Middle frontal gyrus (tissue), 1 donor: ENCODE measurements at regions not wholly inside any gene's neighbourhood (a gene's known extent, or its start where the extent isn't known, plus 50 kb on each side); places are given as distances from the start of the nearest gene placed in this dataset.
"Not testable (repeated sequence)": the region's sequence is repeated elsewhere in the genome, so short reads cannot be mapped to it uniquely, and the experiment has no call there.

Experiments used
- DNase-seq: peaks from one replicate; pipeline ENCODE4 v3.0.0-alpha.2; 2015; ENCODE audit warnings: low spot score; ENCODE audit errors: extremely low spot score

DNA sequence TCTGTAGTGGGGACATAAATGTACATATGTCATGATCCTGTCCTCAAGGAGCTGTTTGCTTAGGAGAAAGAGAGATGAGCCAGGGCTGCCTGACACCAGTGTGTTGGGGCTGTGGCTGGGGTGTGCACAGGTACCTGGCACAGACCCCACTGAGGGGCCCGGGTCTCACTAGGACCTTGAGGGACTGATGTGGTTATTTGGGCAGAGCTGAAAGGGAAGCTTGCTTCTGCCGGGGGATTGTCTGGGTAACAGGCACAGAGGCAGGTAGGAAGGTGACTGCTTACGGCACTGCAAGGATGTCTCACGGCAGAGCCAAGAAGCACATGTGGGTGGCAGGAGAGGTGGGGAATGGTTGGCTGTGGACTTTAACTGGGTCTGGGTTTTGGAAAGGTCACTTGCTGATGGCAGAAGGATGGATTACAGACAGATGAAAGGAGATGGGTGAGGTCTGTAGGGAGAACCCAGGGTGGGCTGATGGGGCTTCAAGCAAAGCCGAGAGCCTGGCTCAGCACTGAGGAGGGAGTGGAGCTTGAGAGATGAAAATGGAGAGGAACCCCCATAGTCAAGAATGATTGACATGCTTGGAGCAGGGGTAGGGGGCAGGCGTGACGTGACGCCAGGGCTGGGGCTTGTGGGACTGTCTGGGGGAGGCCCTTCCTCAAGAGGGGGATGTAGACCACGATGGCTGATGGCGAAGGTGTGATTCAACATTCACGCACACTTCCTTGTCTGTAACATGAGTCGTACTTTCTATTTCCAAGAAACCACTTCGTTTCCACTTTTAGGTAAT is 207.7 kb upstream of the SHH start:
- DNase-seq: no peak

DNA sequence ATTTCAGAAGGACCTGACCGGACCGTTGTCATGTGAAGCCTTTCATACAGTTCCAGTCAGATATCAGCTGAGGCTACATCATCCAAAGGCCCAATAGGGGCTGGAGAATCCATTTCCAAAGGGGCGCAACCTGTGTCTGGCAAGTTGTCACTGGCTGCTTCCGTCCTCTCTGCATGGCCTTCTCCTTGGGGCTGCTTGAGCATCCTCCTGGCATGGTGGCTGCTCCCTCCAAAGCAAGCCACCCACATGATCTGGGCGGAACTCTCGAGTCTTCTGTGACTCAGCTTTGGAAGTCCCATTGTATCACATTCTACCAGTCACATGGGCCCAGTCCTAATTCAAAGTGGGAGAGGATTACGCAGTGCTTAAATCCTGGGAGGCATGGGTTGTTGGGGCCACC is 207.0 kb upstream of the SHH start:
- DNase-seq: no peak

DNA sequence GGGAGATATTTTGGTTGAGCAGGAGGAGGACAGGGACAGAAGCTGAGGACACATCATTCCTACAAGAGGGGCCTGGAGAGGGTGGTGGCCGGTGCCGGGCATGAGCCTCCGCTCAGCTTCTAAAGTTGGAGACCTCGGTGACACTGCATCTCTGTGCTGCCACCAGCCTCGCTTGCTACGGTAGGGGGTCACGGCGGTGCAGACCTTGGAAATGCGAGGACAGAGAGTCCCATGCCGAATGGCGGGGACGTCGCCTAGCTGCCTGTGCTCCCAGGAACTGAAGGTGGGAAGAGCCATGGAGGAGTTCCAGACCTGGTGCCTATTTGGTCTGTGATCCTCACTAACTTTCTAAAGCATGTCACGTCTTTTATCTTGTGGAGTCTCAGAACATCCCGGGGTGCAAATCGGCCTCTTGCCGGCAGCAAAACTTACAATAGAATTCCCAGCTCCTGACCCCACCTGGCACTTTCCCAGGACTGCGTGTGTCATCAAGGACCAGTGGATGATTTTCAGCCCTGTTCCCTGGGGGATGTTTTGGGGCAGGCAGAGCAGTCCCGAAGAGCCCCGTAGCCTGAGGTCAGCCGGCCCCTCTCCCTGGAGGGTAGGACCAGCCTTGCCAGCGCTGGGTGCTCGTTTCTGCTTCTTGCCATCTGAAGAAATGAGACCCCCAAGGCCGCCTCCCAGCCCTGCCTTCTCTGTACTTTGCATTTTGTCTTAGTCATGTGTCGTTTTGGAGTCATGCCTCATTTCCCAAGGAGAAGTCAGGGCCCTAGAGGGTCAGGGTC is 205.8 kb upstream of the SHH start:
- DNase-seq: no peak

DNA sequence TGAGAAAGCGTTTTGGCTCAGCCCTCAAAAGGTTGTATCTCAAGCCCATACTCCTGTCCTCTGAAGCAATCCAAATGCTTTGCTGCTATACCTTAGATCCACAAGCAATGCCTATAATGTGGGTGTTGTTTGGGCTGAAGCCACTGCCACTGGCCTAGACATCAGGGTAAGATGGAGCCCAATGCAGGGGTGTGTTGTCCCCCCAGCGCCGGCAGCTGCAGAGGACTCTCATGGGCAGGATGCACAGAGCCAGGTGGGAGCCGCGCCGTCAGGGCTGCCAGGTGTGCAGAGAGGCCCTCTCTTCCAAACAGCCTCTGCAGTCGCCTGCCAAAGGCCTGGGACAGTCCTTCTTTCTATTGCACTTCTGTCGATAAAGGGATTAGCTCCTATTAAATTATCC is 205.2 kb upstream of the SHH start:
- no peak for DNase-seq

DNA sequence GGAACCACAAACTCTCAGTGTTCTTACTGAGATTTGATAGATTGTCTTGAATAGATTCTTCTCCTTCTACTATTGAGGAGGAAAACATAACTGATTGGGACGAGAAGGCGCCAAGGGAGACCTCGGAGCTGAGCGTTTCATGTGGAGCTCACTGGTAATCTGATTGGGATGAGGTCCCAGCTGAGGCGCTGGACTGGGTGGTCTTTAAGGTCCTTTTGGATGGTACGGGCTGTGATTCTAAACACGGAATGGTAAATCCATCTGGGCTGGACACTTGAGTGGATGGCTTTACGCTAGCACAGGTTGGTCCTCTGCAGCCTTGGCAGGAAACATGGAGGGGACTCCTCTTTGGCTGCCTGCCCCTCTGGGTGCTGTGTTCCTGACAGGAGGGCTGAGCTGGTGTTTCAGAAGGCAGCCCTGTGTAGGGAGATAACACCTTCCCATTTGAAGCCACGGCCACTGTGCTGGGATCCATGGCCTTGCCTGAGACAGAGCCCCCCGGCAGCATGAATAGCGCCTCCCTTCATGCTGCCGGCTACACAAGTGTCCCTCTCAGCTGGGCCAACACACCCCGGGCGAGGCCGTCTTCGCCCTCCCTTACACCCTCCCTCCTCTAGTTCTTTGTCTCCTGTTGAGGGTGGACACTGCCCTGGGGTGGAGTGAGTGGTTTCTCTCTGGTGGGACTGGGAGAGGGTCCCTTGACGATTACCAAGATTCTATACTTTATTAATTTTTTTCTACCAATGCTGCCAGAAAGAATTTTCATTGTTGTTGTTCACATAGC is 203.2 kb upstream of the SHH start:
- no peak for DNase-seq

DNA sequence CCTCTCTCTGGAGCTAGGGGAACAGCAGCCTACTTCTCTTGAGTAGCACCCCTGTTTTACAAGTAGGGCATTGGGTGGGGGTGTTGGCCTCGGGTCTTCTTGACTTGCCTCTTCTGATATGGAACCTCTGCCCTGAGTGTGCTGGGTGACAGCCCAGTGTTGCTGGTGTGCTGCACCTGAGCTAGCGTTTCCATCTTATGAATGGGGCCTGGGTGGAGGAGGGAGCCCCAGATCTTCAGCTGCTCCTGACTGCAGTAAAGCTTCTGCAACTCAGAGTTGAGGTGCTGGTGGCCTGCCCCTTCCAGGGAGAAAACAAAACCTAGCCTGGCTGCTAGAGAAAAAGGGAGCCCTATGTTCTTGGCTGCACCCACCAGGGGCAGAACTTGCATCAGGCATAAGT is 202.5 kb upstream of the SHH start:
- DNase-seq: no peak

DNA sequence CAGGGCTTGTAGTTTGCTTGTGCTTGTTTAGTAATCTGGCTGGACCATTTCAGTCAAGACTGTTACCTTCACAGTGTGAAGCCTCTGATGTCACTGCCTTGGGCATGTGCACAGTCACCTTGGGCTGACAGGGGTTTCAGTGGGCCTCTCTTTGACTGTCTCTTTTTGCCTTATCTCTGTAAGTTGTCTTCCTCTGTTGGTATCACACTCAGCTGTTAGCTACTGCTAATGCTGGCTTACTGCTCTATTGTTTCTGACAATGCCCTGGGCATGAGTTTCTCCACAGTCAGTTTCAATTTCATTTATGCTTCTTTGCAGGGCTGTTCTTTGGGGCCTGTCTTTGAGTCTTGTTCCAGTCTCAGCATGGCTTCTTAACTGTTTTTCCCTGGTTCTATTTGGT is 201.9 kb upstream of the SHH start:
- no peak for DNase-seq

DNA sequence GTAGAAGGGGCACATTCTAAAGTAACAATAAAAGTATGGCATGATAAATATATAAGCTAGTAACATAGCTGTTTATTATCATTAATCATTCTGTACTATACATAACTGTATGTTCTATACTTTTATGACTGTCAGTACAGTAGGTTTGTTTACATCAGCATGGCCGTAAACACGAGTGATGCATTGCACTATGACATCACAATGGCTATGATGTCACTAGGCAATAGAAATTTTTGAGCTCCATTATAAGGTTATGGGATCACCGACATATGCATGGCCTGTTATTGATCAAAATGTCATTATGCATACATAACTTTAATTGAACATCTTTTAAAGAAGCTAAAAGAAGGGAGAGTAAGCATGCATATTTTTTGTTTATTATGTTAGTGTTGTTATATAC is 200.1 kb upstream of the SHH start:
- DNase-seq: no peak

DNA sequence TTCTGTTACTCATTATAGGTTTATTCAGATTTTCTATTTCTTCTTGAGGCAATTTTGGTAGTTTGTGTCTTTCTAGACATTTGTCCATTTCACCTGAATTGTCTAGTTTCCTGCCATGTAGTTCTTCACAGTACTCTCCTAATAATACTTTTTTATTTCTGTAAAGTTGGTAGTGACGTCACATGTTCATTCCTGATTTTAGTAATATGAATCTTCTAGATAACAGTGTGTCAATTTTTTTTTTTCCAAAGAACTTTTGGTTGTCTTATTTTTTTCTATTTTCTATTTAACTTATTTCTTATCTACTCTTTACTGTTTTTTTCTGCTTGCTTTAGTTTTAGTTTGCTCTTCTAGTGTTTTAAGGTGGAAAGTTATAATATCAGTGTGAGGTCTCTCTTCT is 197.3 kb upstream of the SHH start:
- no peak for DNase-seq

DNA sequence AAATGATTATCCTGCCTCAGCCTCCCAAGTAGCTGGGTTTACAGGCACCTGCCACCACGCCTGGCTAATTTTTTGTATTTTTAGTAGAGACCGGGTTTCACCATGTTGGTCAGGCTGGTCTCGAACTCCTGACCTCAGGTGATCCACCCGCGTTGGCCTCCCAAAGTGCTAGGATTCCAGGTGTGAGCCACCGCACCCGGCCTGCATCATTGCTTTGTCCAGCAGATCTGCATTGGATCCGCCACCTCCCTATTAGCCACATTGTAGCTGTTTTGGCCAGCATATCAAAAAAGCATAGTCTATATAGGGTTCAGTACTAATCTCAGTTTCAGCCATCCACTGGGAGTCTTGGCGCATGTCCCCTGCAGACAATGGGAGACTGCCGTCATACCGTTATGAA is 194.6 kb upstream of the SHH start:
- not testable (repeated sequence) for DNase-seq

DNA sequence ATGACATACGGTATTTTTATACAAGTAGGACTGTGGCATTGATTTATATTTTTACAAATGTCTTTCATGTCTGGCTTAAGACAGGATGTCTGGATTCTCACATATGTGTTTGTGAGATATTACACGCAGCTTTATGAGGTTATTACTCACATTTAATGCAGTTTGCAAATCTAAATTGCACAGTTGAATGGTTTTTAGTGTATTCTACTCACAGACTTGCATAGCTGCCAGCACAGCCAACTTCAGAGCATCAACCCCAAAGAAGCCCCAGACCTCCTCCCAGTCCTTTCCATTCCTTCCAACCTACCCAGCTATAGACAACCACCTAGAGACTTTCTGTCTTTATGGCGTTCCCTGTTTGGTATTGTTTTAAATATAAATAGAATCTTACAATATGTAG is 193.8 kb upstream of the SHH start:
- DNase-seq: no peak

DNA sequence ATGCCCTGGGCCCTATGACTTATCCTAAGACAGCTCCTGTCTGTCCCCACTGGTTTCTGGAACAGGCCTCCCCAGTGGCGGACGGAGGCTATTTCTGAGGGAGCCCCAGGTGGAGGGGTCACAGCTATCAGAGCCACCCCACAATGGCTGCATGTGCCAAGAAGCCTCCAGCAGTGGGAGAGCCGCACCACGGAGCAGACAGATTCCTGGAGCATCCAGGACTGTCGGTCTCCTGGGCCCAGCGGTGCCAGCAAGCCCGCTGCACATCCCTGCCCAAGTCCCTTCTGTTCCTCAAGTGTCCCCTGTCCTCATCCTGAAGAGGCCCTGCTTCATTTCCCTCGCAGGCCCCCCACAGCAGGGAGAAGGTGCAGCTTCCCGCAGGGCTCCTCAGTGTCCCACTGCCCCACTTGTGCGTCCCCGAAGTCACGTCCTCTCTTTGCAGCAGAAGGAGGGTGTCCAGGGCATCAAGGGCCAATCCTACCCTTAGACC is 193.0 kb upstream of the SHH start:
- DNase-seq: no peak

DNA sequence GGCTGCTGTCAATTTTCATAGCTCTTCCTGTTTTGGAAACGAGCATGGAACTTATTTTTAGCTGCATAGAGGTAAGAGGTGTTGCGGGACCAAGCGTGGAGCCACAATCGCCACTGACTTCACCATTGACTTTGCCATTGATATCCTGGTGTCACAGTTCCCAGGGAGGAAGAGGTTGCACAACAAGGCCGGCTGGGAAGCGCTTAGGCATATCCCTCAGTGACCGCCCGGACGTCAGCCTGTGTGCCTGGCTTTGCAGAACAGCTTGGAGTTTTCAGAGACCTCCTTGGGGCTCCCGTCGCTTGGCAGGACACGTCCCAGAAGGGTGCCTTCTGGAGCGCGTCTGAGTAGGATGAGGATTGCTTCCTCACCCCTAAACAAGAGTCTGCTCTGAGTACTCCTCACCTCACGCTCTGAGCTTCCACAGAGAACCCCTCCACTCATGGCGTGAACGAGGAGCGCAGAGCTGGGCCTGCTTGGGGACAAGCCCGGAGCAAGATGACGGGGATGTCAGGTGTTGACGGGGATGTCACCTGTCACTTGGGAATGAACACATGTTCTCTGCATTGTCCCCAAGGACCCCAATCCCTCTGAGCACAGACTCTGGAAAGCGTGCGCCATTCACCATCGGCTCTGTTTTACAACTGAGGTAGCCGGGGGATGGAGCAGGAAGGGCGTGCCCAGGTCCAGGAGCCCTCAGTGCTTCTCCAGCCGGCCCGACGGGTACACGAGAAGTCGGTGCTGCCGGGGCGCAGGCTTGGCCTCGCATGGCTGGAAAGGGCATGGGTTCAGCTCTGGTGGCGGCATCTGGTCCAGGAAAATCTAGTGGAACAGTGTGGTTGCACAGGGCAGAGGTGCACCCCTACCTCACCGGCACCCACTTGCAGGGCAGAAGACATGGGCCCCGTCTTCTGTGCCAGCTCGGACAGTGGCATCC is 192.3 kb upstream of the SHH start:
- DNase-seq: no peak

DNA sequence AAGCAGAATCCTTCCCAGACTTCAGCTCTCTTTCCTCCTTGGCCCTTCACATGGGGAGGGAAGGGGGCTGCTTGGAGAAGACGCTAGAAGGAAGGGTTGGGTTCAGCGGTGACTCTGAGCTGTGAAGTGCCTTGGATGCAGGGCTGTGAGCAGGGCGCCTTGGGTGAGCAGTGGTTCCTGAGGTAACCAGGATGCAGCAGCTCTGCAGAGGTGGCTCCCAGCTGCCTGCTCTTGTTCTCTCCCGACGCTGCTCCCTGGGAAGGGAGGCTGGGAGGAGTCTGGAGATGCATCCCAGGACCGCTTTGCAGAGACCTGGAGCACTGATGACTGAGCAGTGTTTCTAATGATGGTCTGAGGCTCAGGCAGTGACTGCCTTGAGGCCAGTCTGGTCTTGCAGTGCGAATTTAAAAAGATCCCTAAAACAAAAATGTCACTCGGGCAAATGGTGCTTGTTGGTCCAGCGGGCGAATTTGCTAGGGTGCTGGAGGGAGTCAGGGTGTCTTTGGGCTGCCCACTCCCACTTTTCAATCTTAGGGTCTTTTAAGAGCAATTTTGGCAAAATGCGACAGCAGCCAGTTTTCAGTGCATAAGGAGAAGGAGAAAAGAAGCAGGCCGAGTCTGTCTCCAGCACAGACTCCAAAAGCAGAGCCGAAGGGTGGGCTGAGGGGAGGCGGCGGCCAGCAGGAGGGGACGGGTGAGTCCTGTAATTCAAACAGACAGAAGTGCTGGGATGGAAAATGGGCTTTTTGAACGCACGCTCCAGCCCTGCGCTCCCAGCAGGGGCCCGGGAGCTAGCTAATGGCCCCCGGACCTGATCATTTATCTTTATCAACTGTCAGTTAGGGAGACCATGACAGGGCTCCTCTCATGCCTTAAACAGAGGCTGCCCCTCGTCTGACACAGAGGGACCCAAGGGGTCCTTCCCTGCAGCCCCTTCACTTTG is 191.2 kb upstream of the SHH start:
- DNase-seq: no peak

DNA sequence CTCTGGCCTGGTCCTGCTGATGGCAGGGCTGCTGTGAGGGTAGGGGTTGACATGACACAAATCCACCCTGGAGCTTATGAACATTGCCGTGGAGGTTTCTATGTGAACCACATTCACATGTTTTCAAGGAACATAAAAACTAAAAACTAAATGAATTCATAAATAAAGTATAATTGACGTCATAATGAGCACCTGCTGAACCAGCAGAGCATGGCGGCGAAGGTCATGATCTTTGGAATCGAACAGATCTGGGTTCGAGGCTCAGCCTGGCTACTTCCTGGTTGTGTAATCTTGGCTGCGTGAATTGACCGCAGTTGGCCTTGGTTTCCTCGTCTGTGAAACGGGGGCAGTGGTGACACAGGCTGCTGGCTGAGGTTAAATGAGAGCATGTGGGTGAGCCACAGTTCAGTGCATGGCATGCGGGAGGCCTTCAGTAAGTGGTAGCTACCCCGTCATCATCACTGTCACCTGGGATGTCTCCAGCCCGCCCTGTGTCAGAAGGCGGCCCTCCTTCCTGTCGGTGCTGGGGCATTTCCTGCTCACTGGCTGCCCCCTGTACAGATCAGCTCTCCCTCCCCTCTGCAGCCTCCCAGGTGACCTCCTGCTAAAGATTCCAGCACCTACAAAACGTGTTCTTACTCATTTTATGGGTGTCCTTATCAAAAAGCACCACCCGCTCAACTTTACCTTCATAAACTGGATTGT is 190.3 kb upstream of the SHH start:
- DNase-seq: no peak

DNA sequence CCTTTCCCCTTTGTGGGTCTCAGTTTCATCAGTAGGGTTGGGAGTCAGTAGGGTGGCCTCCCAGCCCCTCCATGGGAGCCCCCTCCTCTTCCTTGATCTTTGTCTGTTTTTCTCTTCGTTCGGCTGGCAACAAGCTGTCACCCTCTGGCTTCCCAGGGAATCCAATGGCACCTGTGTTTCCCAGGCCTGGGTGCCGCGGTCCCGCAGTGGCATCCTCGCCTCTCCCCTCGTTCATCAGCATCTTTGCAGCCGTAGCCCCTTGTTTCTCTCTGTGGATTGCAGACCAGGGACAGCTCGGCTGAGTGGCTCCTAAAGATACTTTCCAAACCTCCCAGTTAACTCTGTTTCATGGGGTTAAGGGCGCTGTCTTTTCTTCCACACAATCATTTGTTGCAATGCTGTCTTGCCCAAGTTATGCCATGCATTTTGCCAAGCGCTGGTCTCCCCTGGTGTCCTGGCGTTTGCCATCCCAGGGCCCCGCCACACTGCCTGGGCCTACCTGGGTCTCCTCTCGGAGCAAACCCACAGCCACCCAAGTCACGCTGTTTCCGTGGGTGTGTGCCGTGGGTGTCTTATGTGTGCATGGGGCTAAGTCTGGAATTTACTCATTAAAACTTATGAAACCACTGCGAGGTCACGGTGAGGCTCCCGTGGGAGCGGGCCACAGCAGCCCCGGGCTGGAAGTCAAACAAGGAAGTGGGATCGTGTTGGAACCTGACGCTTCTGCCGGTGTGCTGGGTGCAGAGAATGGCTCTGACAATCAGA is 189.4 kb upstream of the SHH start:
- DNase-seq: no peak

DNA sequence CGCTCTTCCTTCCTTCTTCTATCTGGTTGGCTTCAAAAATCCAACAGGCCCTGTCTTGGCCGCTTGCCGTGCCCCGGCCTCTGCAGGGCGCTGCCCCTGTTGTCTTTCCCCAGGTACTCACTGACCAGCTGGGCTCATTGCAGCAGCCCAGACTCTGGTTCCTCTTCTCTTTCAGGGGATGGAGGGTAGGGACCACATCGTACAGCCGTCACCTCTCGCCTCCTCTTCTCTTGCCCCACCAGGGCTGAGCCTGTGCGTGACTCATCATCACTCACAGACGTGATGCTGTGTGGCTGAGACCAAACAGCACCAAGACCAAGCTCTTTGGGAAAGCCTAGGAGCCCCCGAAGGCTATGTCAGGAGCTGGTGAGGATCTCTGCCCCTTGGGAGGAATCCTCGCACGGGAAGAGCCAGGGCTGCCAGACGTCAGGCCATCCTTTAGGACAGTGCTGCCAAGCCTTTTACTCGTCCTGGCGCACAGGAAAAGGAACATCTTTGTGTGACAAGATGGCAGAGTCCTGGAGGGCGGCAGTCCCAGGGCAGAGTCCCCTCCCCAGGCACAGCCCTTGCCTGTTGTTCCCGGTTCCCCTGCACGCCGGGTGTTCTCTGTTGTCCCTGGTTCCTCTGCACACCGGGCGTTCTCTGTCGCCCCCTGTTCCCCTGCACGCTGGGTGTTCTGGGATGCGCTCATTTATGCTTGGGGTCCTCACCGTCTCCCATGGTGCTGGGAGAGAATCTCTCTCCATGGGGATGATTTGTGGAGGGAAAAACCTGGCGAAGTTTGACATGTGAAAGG is 188.5 kb upstream of the SHH start:
- DNase-seq: no peak
